ENCODE measurements at regions not wholly inside any gene's neighbourhood (a gene's known extent, or its start where the extent isn't known, plus 50 kb on each side); places are given as distances from the start of the nearest gene placed in this dataset.

DNA sequence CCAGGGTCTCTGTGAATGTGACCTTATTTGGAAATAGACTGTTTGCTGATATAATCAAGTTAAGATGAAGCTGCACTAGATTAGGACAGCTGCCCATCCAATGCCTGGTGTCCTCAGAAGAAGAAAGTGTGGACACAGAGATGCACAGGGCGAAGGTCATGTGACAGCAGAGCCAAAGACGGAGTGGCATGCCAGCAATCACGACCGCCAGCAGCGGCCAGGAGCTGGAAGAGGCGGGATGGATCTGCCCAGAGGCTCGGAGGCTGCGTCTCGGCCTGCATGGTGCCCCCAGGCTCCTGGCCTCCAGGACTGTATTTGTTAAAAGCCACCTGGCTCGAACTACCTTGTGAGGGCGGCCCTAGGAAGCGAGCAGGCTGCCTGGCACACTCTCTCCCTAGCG is 76.5 kb downstream of the RFLNA start:
- TF ChIP-seq, protein P1, sequence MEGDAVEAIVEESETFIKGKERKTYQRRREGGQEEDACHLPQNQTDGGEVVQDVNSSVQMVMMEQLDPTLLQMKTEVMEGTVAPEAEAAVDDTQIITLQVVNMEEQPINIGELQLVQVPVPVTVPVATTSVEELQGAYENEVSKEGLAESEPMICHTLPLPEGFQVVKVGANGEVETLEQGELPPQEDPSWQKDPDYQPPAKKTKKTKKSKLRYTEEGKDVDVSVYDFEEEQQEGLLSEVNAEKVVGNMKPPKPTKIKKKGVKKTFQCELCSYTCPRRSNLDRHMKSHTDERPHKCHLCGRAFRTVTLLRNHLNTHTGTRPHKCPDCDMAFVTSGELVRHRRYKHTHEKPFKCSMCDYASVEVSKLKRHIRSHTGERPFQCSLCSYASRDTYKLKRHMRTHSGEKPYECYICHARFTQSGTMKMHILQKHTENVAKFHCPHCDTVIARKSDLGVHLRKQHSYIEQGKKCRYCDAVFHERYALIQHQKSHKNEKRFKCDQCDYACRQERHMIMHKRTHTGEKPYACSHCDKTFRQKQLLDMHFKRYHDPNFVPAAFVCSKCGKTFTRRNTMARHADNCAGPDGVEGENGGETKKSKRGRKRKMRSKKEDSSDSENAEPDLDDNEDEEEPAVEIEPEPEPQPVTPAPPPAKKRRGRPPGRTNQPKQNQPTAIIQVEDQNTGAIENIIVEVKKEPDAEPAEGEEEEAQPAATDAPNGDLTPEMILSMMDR (conservative IDR thresholded peaks at IDR 0.05; ENCODE audit: low read length) = no peak
- no peak for TF ChIP-seq EZH2phosphoT487 (IDR thresholded peaks at IDR 0.05; ENCODE audit: borderline replicate concordance, low read depth, low read length)

Data from OCI-LY7 (cell line).